ENCODE measurements at regions not wholly inside any gene's neighbourhood (a gene's known extent, or its start where the extent isn't known, plus 50 kb on each side); places are given as distances from the start of the nearest gene placed in this dataset.
"Not testable (repeated sequence)": the region's sequence is repeated elsewhere in the genome, so short reads cannot be mapped to it uniquely, and the experiment has no call there.

DNA sequence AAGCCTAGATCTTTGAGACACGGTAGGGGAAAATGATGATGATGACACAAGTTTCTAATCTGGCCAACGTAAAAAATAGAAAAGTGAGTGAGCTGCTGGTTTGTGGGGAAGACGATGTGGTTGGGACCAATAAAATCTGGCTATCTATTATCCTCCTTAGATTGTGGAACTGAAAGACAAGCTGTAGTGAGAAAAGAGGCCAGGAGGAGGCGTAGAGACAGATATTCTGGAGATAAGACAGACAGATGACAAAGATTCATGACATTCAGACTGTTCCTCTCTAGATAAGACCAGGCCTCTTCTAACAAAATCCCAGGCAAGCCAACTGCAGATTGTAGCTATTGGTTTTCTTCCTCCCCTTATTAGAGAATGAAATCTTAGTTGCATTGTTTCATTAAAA lies 376.3 kb upstream of the UBE2E3 start:
- no peak for DNase-seq (ENCODE audit: low spot score)

GRCh38 chr2:180601016-180601415 lies 379.4 kb upstream of the UBE2E3 start:
- no peak for DNase-seq (ENCODE audit: low spot score)

- DNase-seq (ENCODE audit: low spot score), result no peak
These were observed 380.6 kb upstream of the UBE2E3 start for GRCh38 chr2:180599804-180600203.

- no peak for DNase-seq (ENCODE audit: low spot score)
These were observed 383.2 kb upstream of the UBE2E3 start for GRCh38 chr2:180597179-180597578.

DNA sequence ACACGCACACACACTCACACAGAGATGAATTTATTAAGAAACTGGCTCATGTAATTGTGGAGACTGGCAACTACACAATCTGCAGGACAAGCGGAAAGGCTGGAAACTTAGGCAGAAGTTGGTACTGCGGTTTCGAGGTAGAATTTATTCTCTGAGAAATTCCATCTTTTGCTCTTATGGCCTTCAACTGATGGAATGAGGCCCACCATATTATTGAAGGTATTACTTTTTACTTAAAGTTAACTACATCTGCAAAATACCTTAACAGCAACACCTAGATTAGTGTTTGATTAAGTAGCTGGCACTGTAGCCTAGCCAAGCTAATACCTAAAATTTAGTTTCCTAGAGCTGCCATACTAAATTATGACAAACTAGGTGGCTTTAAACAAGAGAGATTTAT lies 384.0 kb upstream of the UBE2E3 start:
- no peak for DNase-seq (ENCODE audit: low spot score)

DNA sequence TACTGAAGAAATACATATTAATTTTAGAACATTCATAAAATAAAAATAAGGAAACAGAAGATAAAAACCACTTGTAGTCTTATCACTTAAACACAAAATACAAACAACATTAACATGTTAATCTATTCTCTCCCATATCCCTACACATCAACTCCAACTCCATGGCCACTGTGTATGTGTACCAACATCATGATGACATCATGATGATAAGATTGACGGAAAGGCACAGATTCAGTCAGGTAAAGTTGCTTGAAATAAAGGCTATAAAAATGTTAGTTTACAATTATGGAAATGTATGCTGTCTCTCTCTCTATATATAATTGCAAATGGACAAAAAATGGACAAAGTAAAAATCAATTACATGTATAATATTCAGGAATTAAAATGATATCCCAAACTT lies 388.5 kb upstream of the UBE2E3 start:
- no peak for DNase-seq (ENCODE audit: low spot score)

- DNase-seq (ENCODE audit: low spot score), result not testable (repeated sequence)
These were observed 389.2 kb upstream of the UBE2E3 start for GRCh38 chr2:180591093-180591781.

DNA sequence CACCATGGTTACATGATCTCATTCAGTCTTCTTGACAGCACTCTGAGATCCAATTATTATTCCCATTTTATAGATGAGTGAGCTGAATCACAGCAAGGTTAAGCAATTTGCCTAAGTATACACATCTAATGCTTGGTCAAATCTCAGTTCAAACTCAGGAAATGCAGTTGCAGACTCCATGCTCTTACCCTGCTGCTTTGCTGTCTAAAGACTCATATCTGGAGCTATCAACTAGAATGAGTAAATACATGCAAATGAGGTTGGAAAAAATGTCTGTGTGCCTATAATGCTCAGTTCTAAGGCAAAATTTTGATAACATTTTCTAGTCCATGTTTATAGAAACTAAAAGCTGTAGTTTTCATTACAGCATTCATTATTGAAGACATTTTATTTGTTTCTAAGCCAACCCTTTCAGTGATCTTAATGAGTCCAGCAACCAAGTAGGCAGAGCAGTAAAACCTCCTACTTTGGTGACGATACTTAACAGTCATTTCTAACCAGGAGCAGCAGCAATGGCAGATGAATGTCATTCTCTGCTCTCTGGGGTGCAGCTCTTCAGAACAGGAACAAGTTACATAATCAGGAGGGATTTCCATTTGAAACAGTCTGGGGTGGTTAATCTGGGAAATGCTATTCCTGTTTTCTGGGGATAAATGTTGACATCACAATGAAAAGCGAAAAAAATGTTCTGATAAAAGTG lies 396.8 kb upstream of the UBE2E3 start:
- no peak for DNase-seq (ENCODE audit: low spot score)

GRCh38 chr2:180579388-180579787 lies 401.0 kb upstream of the UBE2E3 start:
- DNase-seq (ENCODE audit: low spot score), result no peak

GRCh38 chr2:180578441-180578840 lies 402.0 kb upstream of the UBE2E3 start:
- DNase-seq (ENCODE audit: low spot score), result no peak

DNA sequence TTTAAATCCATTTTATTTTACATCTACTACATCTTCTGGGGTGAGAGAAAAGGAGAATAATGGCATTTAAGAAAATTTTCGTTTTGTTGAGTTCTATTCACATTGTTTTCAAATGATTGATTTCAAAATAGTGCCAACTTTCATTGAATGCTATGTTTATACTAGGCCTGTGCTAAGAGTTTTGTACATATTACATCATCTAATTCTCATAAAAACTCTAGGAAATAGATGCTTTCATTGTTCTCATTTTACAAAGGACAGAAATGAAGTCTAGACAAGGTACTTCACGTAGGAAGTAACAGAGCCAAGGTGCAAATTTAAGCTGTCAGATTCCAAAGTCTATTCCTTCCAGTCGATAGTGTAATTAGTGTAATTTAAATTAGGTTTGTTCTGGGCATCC lies 402.8 kb upstream of the UBE2E3 start:
- no peak for DNase-seq (ENCODE audit: low spot score)

GRCh38 chr2:180573951-180574350 lies 406.5 kb upstream of the UBE2E3 start:
- DNase-seq (ENCODE audit: low spot score), result peak; percentile 13

DNA sequence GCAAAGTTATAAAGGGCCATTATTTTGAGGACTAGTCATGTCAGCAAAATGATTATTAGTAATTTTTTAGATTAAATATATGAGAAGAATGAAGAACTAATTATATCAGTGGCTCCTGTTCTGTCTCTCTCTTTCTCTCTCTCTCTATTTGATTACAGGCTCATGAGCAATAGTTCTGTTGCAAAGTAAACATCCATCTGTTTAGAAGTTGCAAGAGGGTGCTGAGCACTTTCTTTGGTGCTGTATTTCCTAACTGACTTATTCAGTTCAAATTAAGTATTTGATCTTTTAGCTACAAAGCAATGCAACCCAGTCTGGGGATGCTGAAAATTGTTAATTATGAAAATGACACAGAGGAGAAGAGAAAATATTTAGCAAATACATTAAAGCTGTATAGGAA lies 408.1 kb upstream of the UBE2E3 start:
- DNase-seq (ENCODE audit: low spot score), result no peak

DNA sequence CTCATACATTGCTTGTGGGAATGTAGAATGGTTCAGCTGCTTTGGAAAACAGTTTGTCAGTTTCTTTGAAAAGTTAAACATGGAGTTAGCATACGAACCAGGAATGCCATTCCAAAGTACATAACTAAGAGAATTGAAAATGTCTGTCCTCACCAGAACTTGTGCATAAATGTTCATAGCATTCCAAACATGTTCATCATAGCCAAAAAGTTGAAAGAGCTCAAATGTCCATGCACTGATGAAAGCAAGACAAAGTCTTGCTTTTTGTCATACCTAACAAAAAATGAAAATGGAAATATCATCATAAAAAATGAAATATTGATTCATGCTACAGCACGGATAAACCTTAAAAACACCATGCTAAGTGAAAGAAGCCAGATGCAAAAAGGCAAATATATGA lies 408.8 kb upstream of the UBE2E3 start:
- peak; percentile 33 for DNase-seq (ENCODE audit: low spot score)

GRCh38 chr2:180570864-180571263 lies 409.5 kb upstream of the UBE2E3 start:
- no peak for DNase-seq (ENCODE audit: low spot score)

DNA sequence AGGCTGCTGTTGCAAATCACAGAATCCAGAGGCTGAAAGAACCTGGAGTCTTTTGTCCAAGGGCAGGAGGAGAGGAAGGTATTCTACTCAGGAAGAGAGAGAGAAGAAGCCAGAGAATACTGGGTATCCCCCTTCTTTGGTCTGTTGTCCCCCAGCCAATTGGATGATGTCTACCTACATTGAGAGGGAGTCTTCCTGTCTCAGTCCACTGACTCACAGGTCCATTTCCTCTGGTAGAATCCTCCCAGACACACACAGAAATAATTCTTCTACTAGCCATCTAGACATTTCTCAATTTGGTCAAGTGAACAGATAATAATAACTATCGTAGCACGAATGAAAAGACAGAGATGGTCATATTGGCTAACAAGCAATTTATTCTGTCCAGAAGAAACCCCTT lies 416.4 kb upstream of the UBE2E3 start:
- DNase-seq (ENCODE audit: low spot score), result no peak

DNA sequence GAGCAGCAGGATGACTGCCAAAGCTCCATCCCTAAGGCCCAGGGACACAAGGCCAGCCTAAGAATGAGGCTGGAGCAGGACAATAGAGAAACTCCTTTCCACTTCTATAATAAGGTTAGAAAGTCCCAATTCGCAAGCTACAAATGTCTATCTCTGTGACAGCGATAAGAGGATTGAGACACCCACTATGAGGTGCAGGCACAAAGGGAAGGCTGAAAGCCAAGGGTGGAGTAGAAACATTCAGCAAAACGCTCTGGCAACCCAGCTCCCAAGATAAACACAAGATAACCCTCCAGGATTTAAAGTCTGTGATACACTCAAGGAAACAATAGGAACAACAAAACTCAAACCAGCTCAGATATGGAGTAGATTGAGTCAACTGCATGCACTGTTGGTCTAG lies 418.0 kb upstream of the UBE2E3 start:
- no peak for DNase-seq (ENCODE audit: low spot score)

DNA sequence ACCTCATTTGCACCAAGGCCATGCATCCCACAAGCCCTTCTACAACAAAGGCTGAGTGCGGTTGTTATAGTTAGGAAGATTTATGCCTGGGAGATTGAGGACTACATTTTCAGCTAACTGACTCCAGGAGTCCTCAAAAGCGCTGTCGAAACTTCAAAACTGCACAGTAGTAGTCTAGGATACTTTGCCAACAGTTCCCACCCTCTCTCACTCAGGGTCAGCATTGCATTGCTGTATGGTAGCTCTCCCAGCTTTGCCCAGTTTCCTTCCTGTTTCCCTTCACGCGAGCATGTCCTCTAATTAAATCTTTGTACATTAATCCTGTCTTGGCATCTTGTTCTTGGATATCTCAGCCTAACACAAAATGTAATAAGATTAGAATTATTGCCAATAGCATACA lies 420.6 kb upstream of the UBE2E3 start:
- DNase-seq (ENCODE audit: low spot score), result no peak

GRCh38 chr2:180559038-180559437 lies 421.4 kb upstream of the UBE2E3 start:
- DNase-seq (ENCODE audit: low spot score), result no peak

DNA sequence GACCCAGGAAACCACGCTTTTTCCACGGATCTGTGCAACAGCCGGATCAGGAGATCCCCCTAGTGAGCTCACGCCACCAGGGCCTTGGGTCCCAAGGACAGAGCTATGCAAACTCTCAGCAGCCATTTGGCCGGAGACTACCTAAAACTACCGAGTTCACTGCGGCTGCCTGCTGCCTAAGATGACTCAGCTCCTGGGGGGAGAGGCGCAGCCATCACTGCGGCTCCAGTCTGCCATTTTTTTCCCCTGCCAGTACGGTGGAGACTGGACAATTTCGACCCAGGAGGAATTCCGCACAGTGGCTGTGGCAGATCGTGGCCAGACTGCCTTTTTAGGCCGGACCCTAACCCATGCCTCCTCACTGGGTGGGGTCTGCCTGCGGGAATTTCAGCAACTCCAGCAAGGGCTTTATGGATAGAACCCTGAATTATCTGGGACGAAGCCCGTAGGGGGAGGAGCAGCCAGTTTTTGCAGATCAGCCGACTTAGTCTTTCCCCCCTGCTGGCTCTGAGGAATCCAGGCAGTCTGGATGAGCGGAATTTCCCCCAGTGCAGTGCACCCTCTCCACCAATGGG lies 424.9 kb upstream of the UBE2E3 start:
- no peak for DNase-seq (ENCODE audit: low spot score)

DNA sequence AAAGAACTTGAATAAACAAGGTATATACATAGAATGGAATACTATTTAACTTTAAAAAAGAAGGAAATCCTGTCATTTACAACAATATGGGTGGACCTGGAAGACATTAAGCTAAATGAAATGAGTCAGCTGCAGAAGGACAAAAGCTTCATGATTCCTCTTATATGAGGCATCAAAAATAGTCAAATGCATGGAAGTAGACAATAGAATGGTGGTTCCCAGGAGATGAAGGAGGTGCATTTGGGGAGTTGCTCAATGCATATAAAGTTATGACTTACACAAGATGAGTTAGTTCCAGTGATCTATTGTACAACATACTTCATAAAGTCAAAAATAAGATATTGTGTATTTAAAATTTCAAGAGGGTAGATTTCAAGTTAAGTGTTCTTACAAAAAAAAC lies 426.1 kb upstream of the UBE2E3 start:
- DNase-seq (ENCODE audit: low spot score), result no peak

DNA sequence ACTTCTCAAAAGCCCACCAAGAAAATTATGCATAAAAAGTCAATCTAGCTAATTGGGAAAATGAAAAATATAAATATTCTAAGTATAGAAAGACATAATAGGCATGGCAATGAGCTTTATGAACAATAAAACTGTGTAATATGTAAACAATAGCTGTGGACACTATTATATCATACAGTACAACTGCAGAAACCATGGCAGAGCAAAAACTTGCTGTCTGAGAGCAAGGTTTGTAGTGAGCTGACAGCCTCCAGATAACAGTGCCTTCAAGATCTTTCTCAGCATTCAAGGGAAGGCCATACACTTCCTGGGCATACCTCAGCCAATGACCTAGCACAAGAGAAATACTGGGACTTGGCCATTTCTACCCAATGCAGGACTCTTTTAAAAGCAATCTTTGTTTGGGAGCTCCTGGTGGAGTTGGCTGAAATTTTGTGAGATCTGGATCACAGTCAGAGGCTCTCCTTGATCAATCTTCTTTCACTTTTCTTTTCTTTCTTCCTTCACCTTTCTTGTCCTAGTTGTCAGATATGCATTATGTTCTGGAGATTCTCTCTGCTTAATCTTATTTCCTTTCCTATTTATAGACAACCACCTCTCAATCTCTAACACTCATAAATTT lies 427.2 kb upstream of the UBE2E3 start:
- DNase-seq (ENCODE audit: low spot score), result no peak

GRCh38 chr2:180542511-180542910 lies 437.9 kb upstream of the UBE2E3 start:
- no peak for DNase-seq (ENCODE audit: low spot score)

Data from AG08396 (cell line).